HG03432 (cell line): ENCODE measurements at regions not wholly inside any gene's neighbourhood (a gene's known extent, or its start where the extent isn't known, plus 50 kb on each side); places are given as distances from the start of the nearest gene placed in this dataset.
"Not testable (repeated sequence)": the region's sequence is repeated elsewhere in the genome, so short reads cannot be mapped to it uniquely, and the experiment has no call there.

Source experiments
- ATAC-seq: cut with Tn5 transposase; IDR thresholded peaks from one replicate; pipeline ENCODE4 v1.9.1; 2021; ENCODE audit warnings: mild to moderate bottlenecking, moderate library complexity; ENCODE audit not compliant: unreplicated experiment

- no peak for ATAC-seq
These were observed 214.5 kb upstream of the P2RY1 start for GRCh38 chr3:152620395-152620794.

DNA sequence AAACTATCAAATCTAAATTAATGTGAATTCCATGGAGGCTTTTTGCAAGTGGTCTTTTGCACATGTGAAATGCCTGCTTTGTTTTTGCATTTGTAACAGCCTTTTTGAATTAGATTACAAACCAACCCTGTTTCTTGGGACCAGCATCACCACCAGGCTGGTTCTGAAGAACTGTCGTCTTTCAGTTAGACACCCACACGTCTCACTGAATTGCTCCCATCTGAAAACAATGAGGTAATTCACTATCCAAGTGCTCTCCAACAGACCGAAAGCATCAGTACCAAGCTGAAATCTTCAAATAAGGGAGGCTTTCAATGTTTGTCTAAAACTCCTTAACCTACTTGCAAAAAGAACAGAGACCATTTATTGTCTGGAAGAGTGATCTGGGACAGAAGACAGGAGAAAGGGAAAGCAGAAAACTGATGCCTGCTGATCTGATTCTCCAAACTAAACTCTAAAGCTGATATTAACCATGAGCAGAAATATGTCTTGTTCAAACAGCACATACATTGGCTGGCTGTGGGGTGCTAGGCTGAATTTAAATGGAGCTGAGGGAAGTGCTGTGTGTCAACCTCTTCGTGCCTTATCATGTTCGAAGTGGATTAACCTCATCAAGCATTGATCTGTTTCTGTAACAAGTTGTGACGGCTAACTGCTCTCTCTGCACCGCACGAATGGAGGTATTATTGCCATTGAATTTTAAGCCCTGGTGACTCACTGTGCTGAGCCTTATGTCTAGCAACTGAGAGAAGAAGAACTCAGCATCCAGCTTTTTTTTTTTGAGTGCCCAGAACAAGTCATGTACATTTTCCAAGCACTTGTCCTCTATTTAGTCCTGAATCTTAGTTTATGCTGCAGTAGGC is 213.7 kb upstream of the P2RY1 start:
- no peak for ATAC-seq

GRCh38 chr3:152621967-152622810 is 212.7 kb upstream of the P2RY1 start:
- no peak for ATAC-seq

DNA sequence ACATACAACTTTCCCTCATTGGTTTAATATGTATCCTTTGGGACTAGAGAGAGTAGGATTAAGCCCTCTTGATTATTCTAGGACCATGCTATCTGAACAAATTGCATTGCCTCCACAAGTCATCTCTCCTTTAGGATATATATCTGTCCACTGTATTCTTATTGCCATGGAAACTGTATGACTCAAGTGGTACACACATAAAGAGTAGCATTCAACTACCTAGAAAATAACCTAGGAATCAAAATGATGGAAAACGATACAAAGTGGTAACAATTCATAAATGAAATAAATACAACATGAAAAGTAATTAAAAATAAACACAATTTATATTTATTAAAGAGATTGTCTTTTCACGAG is 212.1 kb upstream of the P2RY1 start:
- no peak for ATAC-seq

DNA sequence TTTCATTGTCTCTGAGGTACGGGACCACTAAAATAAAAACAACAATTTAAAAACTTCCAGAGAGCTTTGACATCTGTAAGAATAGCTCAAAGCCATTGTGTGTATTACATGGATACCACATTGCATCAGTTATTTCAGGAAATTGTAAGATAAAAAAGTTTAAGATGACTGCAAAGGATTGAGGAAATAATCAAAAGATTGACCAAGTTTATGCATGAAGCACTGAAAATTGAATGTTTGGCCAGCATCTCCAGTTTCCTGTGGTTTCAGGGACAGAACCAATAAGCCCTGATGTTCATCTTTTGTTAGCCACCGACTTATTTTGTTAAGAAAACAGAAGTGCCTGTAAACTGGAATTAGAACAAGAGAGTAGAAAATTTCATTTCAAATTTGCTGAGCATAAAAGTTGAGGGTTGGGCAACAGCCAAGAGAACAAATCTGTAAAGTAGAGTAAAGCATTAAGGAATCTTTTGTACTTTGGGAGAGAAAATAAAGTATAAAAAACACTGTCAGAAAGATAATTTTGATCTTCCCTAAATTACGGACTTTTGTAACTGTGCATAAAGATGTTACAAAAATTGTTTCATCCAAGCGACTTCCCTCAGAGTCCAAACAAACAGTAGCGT is 211.5 kb upstream of the P2RY1 start:
- ATAC-seq, result no peak

DNA sequence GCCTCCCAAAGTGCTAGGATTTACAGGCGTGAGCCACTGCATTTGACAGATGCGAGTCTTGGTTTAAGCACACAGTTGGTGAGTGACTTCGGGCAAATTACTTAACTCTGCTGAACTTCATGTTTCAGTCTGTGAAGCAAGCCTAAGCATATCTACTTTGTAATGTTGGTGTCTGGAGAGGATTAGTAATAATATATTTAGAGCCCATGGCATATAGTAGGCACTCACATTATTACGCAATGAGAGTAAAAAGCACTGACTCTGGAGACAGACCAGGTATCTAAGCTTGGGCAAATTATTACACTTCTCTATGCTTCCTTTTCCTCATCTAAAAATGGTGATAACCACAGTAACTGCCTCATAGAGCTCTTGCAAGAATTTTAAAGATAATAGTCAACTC is 208.7 kb upstream of the P2RY1 start:
- no peak for ATAC-seq

GRCh38 chr3:152628496-152628895 is 206.4 kb upstream of the P2RY1 start:
- no peak for ATAC-seq

- no peak for ATAC-seq
These were observed 205.4 kb upstream of the P2RY1 start for GRCh38 chr3:152629363-152630122.

- no peak for ATAC-seq
These were observed 199.5 kb upstream of the P2RY1 start for GRCh38 chr3:152635389-152635788.

- ATAC-seq, result no peak
These were observed 198.3 kb upstream of the P2RY1 start for GRCh38 chr3:152636651-152637050.

GRCh38 chr3:152638214-152638613 is 196.7 kb upstream of the P2RY1 start:
- ATAC-seq, result no peak

DNA sequence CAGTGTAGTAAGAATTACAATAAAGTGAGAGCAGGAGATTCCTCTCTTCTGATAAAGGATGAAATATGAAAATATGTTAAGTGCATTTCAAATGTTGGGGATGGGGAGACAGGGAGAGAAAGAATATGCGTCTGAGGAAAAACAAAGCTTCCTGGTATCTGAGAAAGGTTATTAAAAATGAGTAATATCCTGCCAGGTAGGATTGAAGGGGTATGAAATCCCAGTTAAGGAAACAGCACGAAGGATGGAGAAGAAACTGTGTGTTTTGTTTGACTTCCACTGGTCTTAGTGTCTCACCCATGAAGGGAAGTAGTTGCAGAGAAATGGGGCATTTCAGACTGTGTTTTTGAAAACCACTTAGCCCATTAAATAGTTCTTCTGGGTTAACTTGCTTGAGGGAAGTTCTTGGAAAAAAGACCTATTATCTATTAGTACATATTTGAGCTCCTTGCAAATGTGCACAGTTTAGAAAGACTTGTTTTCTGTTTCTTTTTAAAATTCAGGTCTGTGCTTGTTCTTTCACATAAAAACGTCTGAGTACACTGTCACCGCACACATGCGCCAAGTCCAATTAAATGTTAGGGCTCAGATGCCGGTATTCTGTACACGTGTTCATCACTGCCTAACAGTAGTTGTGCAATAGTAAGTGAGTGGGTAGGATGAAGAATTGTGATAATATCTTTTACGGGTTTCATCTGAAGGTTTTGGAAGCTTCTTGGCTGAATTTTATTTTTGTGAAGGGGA is 196.1 kb upstream of the P2RY1 start:
- no peak for ATAC-seq

DNA sequence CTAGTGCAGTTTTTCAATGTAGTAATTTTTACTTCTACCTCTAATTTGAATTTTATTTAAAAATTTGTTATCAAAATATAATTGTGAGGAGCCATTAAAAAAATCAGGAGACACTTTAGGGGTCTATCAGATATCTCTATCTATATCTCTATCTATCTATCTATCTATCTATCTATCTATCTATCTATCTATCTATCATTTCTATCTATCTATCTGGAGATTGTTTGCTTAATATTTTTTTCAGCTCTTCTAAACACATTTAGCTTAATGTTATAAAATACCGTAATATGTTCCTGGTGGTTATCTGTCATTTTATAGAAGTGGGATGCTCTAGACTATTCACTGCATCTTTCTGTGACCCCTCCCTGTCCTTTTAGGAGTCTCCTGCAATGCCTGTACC is 193.7 kb upstream of the P2RY1 start:
- ATAC-seq, result no peak

- ATAC-seq, result no peak
These were observed 192.3 kb upstream of the P2RY1 start for GRCh38 chr3:152642658-152643057.

DNA sequence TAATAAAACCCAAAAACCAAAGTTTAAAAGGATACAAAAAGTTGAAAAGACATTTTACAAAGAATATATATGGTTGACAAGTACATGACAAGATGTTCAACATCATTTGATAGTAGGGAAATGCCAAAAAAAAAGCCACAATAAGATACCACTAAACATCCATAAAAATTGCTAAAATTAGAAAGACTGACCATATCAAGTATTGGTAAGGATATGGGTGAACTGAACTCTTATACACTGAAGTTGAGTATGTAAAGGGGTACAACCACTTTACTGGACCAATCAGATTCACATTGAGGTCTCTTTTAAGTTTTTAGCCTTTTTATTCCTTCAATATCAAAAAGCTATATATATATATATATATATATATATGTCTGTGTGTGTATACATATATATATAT is 190.5 kb upstream of the P2RY1 start:
- no peak for ATAC-seq

- ATAC-seq, result no peak
These were observed 188.9 kb upstream of the P2RY1 start for GRCh38 chr3:152646004-152646403.

GRCh38 chr3:152650177-152650576 is 184.8 kb upstream of the P2RY1 start:
- ATAC-seq, result no peak

DNA sequence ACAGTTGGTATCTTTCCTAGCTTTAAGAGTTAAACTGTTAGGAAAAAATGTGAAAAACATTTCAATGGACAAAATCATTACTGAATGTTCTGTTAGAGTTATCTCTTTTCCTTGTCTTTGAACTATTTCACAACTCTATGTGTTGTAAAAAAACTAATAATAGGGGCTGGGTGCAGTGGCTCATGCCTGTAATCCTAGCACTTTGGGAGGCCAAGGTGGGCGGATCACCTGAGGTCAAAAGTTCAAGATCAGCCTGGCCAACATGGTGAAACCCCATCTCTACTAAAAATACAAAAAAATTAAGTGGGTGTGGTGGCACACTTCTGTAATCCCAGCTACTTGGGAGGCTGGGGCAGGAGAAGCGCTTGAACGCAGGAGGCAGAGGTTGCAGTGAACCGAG is 184.0 kb upstream of the P2RY1 start:
- ATAC-seq, result not testable (repeated sequence)

- ATAC-seq, result no peak
These were observed 178.5 kb upstream of the P2RY1 start for GRCh38 chr3:152656214-152656971.

- no peak for ATAC-seq
These were observed 178.0 kb upstream of the P2RY1 start for GRCh38 chr3:152656972-152657355.
